ENCODE measurements at regions not wholly inside any gene's neighbourhood (a gene's known extent, or its start where the extent isn't known, plus 50 kb on each side); places are given as distances from the start of the nearest gene placed in this dataset.

DNA sequence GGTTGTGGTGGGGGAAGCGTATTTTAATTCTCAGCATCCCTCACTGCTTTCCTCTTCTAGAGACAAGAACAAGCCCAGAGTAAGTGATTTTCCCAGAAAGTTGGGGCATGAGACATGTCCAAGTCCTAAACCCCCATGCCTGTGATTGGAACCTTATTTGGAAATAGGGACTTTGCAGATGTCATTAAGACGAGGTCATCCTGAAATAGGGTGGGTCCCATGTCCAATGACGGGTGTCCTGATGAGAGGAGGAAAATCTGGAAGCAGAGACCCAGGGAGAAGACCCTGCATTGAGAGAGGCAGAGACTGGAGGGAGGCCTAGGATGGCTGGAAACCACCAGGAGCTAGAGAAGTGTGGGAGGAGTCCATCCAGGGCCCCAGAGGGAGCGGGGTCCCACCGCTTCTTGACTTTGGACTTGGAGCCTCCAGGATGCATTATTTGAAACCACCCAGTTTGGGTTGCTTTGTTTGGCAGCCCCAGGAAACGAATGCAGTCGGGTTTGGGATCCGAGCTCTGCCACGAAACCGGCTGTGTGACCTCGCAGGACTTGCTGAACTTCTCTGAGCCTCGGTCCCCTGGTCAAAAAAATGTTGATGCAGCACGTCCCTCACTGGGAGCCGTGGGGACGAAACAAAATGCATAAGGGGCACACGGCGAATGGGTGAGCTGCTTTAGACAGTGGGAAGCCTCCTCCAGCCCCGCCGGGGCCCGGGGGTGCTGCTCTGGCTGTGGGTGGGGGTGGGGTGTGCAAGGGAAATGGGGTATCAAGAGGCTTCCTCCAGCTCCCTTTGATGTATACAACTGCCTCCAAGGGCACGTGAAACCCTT lies 113.9 kb downstream of the CPZ start:
- Histone ChIP-seq H3K27me3 (ENCODE audit: control insufficient read depth in 2 of 2, insufficient read depth in 2 of 2, low read length in 2 of 2) (no peaks in the 10 kb centered on the region), H3K36me3 (ENCODE audit: control insufficient read depth in 2 of 2, extremely low read depth in 1 of 2, insufficient read depth in 2 of 2, low read length in 2 of 2) (no peaks in the 10 kb centered on the region), H3K4me1 (ENCODE audit: control insufficient read depth, extremely low read depth, insufficient read depth, low read length) (no peaks in the 10 kb centered on the region), H3K27ac (ENCODE audit: insufficient read depth, low read depth, low read length) (no peak overlapping the region), H3K4me2 (ENCODE audit: insufficient read depth, low read length) (no peak overlapping the region), H2AFZ (ENCODE audit: low read depth, low read length) (no peak overlapping the region), H3K9ac (replicated peaks; ENCODE audit: extremely low read depth, insufficient read depth, low read length) (no peak overlapping the region), H3K9me1 (replicated peaks; ENCODE audit: control insufficient read depth, extremely low read depth, insufficient read depth, low read length) (no peaks in the 10 kb centered on the region), H3K9me3 (replicated peaks; ENCODE audit: control insufficient read depth, insufficient read depth, low read length) (no peaks in the 10 kb centered on the region), H4K20me1 (replicated peaks; ENCODE audit: control insufficient read depth, extremely low read depth, insufficient read depth, low read length) (no peaks in the 10 kb centered on the region), H3K4me3 (replicated peaks in 1 of 3; ENCODE audit: insufficient read depth in 1 of 3, low read depth in 1 of 3, low read length in 3 of 3) (no peak overlapping the region), H3K79me2 (ENCODE audit: control insufficient read depth, insufficient read depth, low read length) (no peaks in the 10 kb centered on the region)
- intact Hi-C loops (cut with micrococcal nuclease) (no loop called here), dilution Hi-C loops (cut with MboI; ENCODE audit: extremely low pct_ligation_motif_present, low sequenced_read_pairs) (no loop called here)
- FAIRE-seq (no peak), DNase-seq (ENCODE audit: low read depth, low spot score) (no peak)
- BruUV-seq (replicated peaks) = no TSS peak
- CTCF ChIA-PET = no interaction called here
- TF ChIP-seq EZH2 (IDR thresholded peaks at IDR 0.05; ENCODE audit: borderline replicate concordance, low read depth, low read length, severe bottlenecking) (no peak), POLR2A (IDR thresholded peaks at IDR 0.05; ENCODE audit: low read depth, low read length) (no peak), GATA2 (IDR thresholded peaks at IDR 0.05; ENCODE audit: insufficient read depth, insufficient read length, low read depth, low read length) (no peak)
- TF ChIP-seq, protein P1, sequence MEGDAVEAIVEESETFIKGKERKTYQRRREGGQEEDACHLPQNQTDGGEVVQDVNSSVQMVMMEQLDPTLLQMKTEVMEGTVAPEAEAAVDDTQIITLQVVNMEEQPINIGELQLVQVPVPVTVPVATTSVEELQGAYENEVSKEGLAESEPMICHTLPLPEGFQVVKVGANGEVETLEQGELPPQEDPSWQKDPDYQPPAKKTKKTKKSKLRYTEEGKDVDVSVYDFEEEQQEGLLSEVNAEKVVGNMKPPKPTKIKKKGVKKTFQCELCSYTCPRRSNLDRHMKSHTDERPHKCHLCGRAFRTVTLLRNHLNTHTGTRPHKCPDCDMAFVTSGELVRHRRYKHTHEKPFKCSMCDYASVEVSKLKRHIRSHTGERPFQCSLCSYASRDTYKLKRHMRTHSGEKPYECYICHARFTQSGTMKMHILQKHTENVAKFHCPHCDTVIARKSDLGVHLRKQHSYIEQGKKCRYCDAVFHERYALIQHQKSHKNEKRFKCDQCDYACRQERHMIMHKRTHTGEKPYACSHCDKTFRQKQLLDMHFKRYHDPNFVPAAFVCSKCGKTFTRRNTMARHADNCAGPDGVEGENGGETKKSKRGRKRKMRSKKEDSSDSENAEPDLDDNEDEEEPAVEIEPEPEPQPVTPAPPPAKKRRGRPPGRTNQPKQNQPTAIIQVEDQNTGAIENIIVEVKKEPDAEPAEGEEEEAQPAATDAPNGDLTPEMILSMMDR (IDR thresholded peaks at IDR 0.05; ENCODE audit: extremely low read depth in 1 of 2, insufficient read depth in 1 of 2, low read depth in 1 of 2, low read length in 2 of 2) = no peak
- TF ChIP-seq, protein P2, sequence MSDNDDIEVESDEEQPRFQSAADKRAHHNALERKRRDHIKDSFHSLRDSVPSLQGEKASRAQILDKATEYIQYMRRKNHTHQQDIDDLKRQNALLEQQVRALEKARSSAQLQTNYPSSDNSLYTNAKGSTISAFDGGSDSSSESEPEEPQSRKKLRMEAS (IDR thresholded peaks at IDR 0.05; ENCODE audit: insufficient read depth, insufficient read length) = no peak
- POLR2A ChIA-PET = no interaction called here
